ENCODE measurements at regions not wholly inside any gene's neighbourhood (a gene's known extent, or its start where the extent isn't known, plus 50 kb on each side); places are given as distances from the start of the nearest gene placed in this dataset.
"Not testable (repeated sequence)": the region's sequence is repeated elsewhere in the genome, so short reads cannot be mapped to it uniquely, and the experiment has no call there.

DNA sequence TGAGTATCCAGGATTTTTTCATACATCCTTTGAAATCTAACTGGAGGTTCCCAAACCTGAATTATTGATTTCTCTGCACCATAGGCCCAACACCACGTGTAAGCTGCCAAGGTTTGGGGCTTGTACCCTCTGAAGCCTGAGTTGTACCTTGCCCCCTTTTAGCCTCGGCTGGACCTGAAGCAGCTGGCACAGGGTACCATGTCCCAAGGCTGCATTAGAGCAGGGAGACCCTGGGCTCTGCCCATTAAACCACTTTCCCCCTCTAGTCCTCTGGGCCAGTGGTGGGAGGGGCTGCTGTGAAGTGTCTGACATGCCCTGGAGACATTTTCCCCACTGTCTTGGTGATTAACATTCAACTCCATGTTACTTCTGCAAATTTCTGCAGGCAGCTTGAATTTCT lies 532.9 kb upstream of the NUDT12 start:
- DNase-seq (ENCODE audit: low spot score) = no peak

DNA sequence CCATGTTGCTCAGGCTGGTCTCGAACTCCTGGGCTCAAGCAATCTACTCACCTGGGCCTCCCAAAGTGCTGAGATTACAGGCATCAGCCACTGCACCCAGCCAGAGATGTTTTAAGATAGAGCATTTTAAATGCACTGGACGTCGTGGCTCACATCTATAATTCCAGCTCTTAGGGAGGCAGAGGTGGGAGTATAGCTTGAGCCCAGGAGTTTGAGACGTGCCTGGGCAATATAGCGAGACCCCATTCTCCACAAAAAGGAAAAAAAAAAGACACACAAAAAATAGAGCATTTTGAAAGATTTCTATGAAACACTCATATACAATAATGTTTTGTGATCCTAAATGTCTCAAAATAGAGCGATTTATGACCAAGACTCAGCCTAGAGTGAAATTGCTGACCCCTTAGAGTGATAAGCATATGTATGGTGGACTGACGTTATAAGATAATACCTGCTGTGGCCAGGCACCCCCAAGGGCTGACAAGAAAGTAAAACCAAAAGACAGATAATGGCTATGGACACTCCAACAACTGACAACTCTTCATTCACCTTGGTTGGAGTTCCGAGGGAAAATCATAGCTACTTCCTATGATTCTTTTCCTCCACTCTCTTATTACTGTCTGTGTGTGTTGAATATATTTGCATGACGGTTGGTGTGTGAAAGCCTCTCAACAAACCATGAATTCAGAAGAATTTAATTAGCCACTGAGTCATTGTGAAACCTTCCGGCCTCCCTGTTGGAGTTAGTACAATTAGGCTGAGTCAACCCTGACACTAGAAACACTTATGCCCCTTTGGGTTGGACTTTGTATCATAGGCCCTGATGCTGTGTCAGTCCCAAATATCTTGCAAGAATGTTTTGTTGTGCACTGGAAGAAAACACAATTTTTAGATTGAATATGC lies 526.5 kb upstream of the NUDT12 start:
- no peak for DNase-seq (ENCODE audit: low spot score)

DNA sequence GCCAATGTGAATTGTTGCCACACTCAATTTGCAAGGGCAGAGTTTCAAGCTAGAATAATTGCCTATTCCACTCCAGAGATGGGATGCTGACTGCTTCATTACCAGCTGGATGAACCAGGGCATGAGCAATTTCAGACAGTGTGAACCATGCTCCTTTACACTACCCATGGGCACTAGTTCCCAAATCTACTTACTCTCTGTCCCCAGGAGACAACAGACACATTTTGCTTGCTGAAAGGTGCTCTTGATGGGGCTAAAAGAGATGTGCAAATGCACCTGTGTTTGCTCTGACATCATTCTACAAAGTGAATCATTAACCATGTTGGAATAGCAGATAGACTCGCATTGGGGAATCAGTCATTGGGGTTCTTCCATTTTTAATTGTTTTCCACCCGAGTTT lies 522.3 kb upstream of the NUDT12 start:
- no peak for DNase-seq (ENCODE audit: low spot score)

DNA sequence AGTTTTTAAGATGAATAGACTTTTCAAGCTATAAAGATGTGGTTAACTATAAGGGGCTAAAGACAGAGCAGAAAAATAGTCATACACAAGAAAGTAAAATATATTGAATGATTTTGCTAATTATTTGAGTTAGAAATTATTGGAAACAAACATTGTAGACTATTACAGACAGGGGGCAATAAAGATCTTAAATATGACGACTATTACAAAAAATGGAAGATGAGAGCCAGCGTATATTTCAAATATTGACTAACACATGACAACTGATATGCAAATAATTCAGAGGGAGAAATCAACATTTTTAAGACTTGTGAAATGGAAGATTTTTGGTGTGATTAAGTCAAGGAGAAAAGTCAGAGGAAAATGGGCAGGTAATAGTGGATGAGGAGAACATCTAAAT lies 520.2 kb upstream of the NUDT12 start:
- DNase-seq (ENCODE audit: low spot score) = no peak

GRCh38 chr5:104081232-104081631 lies 518.6 kb upstream of the NUDT12 start:
- DNase-seq (ENCODE audit: low spot score) = no peak

GRCh38 chr5:104080646-104081175 lies 518.1 kb upstream of the NUDT12 start:
- DNase-seq (ENCODE audit: low spot score) = no peak

- DNase-seq (ENCODE audit: low spot score) = not testable (repeated sequence)
Observed at GRCh38 chr5:104079861-104080645, 517.5 kb upstream of the NUDT12 start.

- no peak for DNase-seq (ENCODE audit: low spot score)
Observed at GRCh38 chr5:104071887-104072286, 509.3 kb upstream of the NUDT12 start.

GRCh38 chr5:104062621-104063377 lies 500.2 kb upstream of the NUDT12 start:
- DNase-seq (ENCODE audit: low spot score) = no peak

- no peak for DNase-seq (ENCODE audit: low spot score)
Observed at GRCh38 chr5:104061707-104062106, 499.1 kb upstream of the NUDT12 start.

DNA sequence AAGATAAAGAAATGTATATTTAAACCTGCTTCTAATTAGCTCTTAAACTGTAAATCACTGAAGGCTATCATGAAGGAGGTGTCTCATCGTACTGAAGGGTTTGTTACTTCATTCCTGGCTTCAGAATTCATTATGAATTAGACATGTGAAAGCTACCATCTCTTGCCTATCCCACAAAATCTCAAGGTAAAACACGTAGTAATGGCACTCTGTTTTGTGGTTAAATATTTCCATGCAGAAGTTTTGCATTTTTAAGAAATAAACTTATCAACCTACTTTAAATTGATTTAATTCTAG lies 490.7 kb upstream of the NUDT12 start:
- DNase-seq (ENCODE audit: low spot score) = no peak

DNA sequence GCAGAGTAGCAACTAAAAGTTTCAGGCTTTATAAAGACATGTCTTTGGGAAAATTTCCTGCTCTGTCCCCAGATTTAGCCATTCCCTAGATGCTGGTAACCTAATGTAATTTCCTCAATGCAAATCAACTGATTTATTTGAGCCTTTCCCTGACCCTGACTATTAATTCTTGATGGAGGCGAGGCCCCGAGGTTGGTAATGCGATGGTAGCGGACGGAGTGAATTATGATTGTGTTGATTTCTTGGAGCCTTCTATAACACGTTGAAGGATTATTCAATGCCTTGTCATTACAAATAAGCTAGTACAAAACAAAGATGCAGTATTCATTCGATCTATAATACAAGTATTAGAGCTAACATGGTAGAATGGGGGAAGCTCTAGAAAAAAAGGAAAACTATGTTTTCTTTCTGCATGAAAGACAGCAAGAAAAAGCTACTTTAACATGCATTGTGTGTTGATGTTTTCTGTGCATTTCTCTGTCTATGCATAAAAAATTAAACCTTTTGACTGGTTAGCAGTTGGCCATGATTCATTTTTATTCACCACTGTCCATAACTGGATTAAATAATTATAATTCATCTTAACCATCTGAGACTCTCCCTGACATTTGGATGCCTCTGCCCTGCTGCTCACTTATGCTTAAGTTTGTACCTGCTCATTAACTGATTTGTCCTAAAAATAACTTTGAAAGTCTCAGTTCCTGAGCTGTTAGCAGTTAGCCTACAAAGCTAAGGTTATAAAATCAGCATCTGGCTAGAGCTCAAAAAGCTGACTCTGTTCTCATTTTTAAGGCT lies 490.2 kb upstream of the NUDT12 start:
- no peak for DNase-seq (ENCODE audit: low spot score)

DNA sequence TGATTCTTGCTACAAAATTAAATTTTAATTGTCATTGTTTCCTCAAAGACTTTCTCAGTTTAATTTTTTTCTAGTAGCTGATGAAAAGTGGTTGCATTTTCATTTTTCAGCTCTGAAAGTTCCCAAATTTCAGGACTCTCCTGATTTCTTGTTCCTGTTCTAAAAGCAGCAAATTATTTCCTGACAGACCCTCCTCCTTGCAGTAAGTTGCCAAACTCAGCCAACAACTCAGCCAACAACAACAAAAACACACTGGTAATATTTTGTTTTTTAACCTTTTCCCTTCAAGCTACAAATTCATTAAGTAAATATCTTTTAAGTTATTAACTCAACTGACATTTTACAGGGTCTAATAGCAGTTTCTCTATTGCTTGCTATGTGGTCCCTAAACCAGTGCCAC lies 487.8 kb upstream of the NUDT12 start:
- no peak for DNase-seq (ENCODE audit: low spot score)

DNA sequence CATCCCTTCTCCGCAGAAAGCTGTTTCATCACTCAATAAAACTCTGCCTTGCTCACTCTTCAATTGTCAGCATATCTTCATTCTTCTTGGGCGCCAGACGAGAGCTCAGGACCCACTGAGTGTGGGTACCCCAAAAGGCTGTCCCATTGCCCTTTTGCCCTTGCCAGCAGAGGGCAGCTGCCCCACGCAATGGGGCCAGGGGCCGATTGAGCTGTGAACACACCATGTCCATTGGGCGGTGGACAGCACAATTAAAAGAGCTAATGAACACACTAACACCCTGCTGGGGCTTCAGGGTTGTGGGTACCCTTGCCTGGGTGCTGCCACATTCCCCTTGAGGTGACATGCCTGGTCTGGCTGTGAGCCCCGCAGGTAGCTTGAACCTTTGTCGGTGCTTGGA lies 487.2 kb upstream of the NUDT12 start:
- no peak for DNase-seq (ENCODE audit: low spot score)

GRCh38 chr5:104048231-104048630 lies 485.6 kb upstream of the NUDT12 start:
- DNase-seq (ENCODE audit: low spot score) = no peak

- no peak for DNase-seq (ENCODE audit: low spot score)
Observed at GRCh38 chr5:104045987-104046386, 483.4 kb upstream of the NUDT12 start.

DNA sequence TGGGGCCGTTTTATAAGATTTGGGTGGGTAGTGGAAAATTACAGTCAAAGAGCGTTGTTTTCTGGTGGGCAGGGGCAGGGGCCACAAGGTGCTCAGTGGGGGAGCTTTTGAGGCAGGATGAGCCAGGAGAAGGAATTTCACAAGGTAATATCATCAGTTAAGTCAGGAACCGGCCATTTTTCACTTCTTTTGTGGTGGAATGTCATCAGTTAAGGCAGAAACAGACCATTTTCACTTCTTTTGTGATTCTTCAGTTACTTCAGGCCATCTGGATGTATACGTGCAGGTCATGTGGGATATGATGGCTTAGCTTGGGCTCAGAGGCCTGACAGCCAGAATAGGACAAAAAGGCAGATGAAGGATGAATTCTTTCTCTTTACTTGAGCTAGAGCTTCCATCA lies 477.3 kb upstream of the NUDT12 start:
- not testable (repeated sequence) for DNase-seq (ENCODE audit: low spot score)

DNA sequence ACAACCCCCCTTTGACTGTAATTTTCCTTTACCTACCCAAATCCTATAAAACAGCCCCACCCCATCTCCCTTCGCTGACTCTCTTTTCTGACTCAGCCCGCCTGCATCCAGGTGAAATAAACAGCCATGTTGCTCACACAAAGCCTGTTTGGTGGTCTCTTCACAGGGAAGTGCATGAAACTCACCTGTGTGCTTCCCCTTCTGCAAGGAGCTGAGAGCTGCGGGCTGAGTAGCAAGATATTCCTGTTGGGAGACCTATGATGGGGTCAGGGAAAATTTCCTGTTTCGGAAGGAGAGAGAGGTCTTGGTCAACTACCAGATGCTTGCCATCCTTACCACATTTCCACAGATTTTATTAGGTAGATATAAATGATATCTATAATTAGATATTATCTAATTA lies 474.5 kb upstream of the NUDT12 start:
- not testable (repeated sequence) for DNase-seq (ENCODE audit: low spot score)

- not testable (repeated sequence) for DNase-seq (ENCODE audit: low spot score)
Observed at GRCh38 chr5:104033186-104033585, 470.6 kb upstream of the NUDT12 start.

GRCh38 chr5:104024538-104024937 lies 461.9 kb upstream of the NUDT12 start:
- DNase-seq (ENCODE audit: low spot score) = no peak

DNA sequence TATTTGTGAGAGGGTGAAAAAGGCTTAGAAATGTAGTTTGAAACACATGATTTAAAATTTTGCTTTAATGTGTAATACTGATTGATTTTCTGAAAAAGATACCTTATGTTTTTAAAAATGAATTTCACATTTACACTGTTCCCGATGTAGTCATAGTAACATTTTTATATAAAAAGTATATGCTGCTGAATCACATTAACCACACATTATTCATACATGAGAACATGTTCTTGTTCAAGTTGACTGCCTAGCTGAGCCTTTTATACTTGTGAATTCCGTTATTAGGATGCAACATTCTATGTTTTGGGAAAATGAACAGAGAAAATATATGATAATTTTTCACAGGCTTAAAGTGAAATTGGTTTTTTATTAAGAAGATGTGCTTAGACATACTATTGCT lies 461.1 kb upstream of the NUDT12 start:
- DNase-seq (ENCODE audit: low spot score) = no peak

GRCh38 chr5:104019956-104020355 lies 457.4 kb upstream of the NUDT12 start:
- DNase-seq (ENCODE audit: low spot score) = no peak

Measured in hepatic stellate cell (primary cell).